ENCODE measurements at regions not wholly inside any gene's neighbourhood (a gene's known extent, or its start where the extent isn't known, plus 50 kb on each side); places are given as distances from the start of the nearest gene placed in this dataset.
"Not testable (repeated sequence)": the region's sequence is repeated elsewhere in the genome, so short reads cannot be mapped to it uniquely, and the experiment has no call there.

- not testable (repeated sequence) for DNase-seq; H3K27me3 ChIP-seq; H3K9me3 ChIP-seq (replicated peaks); H3K36me3 ChIP-seq; H3K4me1 ChIP-seq; H3K4me3 ChIP-seq; H3K27ac ChIP-seq
These were observed 126.9 kb upstream of the SMURF2 start for GRCh38 chr17:64789061-64789445.

DNA sequence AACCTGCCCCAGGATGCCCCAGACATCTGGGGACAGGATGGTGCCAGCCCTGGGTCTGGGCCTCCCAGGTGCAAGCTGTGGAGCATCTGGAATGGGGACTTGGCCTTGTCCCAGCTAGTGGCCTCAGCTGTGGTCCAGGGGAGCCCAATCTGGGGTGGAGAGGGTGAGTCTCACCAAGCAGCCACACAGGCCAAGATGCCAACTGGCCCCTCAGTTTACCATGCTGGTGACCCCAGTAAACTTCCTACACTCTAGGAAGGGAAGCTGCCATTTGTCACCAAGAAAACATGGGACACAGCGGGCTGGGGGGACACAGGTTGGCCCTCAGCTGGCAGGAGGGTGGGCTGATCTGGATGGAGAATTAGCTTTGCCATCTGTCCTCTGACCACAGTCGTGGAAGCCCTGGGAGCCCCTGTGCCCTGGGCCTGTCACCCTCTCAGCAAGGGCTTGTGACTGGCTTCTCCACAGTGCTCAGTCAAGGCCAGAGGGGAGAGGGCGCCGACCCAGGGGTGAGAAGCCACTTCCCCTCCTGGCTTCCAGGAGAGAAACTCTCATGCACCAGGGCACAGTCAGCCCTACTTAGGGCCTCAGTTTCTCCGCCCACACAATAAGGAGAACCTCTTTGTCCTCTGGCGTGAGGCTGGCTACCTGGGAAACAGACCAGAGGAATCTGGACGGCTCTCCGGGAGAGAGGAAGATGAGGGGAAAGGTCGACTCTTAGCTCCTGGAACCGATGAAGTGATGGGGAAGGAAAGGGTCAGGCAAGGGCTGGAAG lies 126.4 kb upstream of the SMURF2 start:
- H3K4me1 ChIP-seq: no peaks in the 10 kb centered on the region
- no peak overlapping the region for H3K27ac ChIP-seq
- no peak for DNase-seq

GRCh38 chr17:64787921-64788271 lies 125.8 kb upstream of the SMURF2 start:
- no peaks in the 10 kb centered on the region for H3K4me1 ChIP-seq
- H3K27ac ChIP-seq: no peak overlapping the region
- no peaks in the 10 kb centered on the region for H3K27me3 ChIP-seq
- H3K36me3 ChIP-seq: no peaks in the 10 kb centered on the region
- H3K4me3 ChIP-seq: no peak overlapping the region
- no peak for DNase-seq
- no peaks in the 10 kb centered on the region for H3K9me3 ChIP-seq (replicated peaks)

More for the DNA sequence above, 126.4 kb upstream of the SMURF2 start:
- Histone ChIP-seq H3K4me3 (no peak overlapping the region), H3K9me3 (replicated peaks) (no peaks in the 10 kb centered on the region), H3K27me3 (no peaks in the 10 kb centered on the region), H3K36me3 (no peaks in the 10 kb centered on the region)

DNA sequence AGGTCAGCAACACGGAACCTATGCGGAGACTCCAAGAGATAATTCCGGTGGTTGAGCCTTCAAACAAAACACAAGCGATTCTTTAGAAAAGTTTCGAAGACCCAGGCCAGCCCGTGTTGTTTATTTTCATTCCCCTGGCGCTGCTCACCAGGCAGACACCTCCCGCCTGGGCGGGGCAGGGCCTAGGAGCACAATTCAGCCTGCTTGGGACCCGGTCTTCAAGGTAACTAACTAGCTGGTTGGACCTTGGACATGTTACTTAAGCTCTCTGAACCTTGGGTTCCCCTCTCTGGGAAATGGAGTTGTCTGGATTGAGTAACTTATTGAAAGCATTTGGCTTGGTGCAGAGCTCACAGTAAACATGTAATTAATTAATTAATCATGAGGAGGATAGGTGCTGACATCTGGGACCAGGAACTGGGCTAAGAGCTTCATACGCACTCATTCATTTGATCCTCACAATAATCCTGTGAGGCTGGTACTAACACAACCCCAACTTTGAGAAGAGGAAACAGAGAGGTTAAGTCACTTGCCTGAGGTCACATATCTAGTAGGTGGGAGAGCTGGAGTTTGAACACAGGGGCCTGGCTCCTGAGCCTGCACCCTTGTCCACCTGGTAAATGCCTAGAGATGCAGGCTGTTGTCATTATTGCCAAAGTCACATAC lies 125.3 kb upstream of the SMURF2 start:
- Histone ChIP-seq H3K9me3 (replicated peaks) (no peaks in the 10 kb centered on the region), H3K27me3 (no peaks in the 10 kb centered on the region), H3K27ac (no peak overlapping the region), H3K4me1 (no peaks in the 10 kb centered on the region), H3K36me3 (no peaks in the 10 kb centered on the region), H3K4me3 (no peak overlapping the region)
- DNase-seq: no peak

DNA sequence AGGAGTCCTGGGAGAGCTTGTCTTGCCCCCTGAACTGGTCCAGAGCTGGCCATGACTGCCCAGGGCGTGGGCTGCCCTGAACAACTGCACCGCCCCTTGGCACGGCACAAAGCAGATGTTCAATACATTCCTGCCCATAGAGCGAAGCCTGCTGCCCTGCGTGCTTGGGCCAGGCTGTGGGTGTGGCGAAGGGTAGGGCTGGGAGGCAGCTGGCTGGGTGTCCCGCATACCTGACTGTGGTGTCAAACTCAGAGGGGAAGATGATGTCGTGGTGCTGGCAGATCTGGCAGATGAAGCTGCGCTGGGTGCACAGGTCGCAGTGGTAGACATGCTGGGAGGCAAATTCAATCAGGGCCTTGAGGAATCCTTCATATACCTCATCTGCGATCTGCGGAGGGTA lies 124.2 kb upstream of the SMURF2 start:
- Histone ChIP-seq H3K36me3 (no peaks in the 10 kb centered on the region), H3K4me3 (no peak overlapping the region), H3K27me3 (no peaks in the 10 kb centered on the region), H3K4me1 (no peaks in the 10 kb centered on the region), H3K27ac (no peak overlapping the region), H3K9me3 (replicated peaks) (no peaks in the 10 kb centered on the region)
- no peak for DNase-seq

DNA sequence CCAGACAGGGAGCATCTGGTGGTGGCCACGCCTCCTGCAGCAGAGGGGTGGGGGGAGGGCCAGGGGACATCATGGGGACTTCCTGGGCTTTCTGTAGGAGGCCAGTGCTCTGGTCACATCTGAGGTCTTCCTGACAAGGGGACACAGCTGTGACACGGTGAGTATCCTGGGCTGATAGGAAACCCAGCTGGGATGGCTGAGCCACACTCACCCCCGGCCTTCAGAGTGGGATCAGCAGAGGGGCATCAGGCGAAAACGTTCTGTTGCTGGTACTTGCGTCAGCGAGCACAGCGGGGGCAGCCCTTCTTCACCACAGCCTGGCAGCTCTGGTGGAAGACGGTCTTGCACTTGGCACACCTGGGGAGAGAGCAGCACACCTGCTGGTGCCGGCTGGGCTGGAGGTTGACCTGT lies 122.9 kb upstream of the SMURF2 start:
- Histone ChIP-seq H3K27me3 (no peaks in the 10 kb centered on the region), H3K4me3 (no peak overlapping the region), H3K36me3 (no peaks in the 10 kb centered on the region), H3K27ac (no peak overlapping the region), H3K9me3 (replicated peaks) (no peaks in the 10 kb centered on the region), H3K4me1 (no peaks in the 10 kb centered on the region)
- DNase-seq: no peak

DNA sequence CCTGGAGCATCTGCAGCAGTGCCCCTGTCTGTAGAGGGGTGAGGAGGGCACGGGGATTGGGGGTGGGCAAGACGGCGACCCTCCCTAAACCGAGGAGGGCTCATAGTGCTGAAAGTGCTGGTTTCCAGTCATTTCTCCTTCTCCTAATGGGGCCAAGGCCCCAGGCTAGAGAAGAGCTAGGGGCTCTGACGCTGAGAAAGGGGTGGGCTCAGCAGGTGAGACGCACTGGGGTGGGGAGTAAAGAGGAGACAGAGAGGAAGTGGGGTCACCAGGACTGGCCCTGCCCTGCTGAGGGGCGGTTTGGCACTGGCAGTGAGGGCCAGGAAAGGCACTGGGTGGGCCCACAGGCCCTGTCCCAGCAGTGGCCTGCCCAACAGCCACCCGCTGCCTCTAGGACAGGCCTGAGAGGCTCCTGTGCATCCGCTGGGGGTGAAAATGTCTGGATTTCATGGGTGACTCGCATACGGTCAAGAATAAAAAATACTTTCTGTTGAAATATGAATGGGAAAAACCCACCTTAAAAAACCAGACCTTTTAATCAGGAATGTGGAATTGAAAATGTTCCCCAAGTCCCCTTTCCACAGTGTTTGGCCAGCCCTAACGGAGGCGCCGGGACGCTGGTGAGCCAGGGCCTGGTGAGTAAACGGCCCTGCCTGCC lies 122.4 kb upstream of the SMURF2 start:
- no peaks in the 10 kb centered on the region for H3K9me3 ChIP-seq (replicated peaks)
- no peak for DNase-seq
- no peaks in the 10 kb centered on the region for H3K27me3 ChIP-seq
- no peak overlapping the region for H3K27ac ChIP-seq
- H3K36me3 ChIP-seq: no peaks in the 10 kb centered on the region
- H3K4me1 ChIP-seq: no peaks in the 10 kb centered on the region
- H3K4me3 ChIP-seq: no peak overlapping the region

DNA sequence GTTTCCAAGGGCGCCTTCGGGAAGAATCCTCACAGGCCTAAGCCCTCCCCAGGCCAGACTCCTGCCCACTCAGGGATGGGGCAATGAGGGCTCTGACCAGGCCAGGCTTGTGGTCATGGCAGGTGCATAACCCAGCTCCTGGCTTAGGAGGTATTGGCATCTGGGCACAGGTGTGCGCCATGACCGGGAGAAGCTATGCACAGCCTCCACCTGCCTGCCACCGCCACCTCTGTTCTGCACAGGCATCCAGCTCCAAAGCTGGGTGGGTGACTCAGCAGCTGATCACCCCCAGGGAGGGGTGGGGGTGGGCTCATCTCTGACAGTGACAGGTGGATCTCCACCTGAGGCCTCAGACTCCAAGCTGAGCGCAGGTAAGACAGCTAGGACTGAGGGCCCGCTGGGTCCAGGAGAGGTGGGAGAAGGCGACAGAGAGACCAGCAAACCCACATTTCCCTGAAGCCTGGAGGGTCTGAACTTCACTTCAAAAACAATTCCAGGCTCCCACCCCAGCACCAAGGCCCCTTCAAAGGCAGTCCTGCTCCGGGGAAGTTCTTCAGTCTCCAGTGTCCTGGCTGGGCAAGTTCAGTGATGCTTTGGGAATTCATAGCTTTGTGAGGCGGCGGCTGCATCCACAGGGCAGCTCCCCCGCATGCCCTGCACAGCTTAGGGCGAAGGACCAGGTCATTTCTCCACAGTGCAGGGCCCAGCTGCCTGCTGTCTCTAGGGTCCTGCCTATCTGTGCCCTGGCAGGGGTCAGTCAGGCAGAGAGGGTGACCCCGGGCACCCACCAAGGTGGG lies 121.6 kb upstream of the SMURF2 start:
- no peaks in the 10 kb centered on the region for H3K36me3 ChIP-seq
- no peak for DNase-seq
- no peaks in the 10 kb centered on the region for H3K9me3 ChIP-seq (replicated peaks)
- H3K27ac ChIP-seq: no peak overlapping the region
- H3K27me3 ChIP-seq: no peaks in the 10 kb centered on the region
- H3K4me3 ChIP-seq: no peak overlapping the region
- no peaks in the 10 kb centered on the region for H3K4me1 ChIP-seq

- DNase-seq: no peak
- Histone ChIP-seq H3K4me1 (no peaks in the 10 kb centered on the region), H3K27me3 (no peaks in the 10 kb centered on the region), H3K9me3 (replicated peaks) (no peaks in the 10 kb centered on the region), H3K4me3 (no peak overlapping the region), H3K27ac (no peak overlapping the region), H3K36me3 (no peaks in the 10 kb centered on the region)
These were observed 120.9 kb upstream of the SMURF2 start for GRCh38 chr17:64783031-64783461.

DNA sequence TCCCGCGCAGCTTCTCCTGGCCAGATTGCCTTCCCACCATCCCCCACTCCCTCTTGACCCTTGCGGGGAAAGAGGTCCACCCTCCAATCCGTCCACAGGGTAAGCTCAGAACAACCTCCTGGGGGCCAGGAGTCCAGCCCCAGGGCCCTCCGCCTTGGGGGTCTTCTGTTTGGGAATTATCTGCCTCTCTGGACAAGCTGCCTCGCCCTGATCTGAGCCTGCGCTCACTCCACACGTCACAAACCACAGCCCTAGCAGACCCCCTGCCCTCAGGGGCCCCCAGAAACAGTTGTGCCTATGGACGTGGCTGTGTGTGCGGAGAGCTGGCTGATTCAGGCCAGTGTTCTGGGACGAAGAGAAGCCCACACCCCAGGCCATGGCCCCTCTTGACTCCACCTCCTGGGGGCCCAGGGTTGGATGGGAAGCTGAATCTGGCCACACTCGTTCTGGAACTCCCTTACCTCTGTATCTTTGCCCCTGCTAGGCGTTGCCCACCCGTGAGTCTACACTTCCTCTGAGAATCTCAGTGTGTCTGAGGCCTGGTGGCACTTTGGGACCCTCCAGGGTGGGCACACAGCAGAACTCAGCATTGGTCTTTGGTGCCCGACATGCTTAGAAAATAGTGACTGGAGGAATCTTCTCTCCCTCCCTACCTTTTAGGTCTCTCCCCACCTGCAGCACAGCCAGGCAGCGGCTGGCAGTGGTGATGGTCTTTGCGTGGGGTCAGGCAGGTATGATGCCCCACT lies 119.9 kb upstream of the SMURF2 start:
- H3K9me3 ChIP-seq (replicated peaks): no peaks in the 10 kb centered on the region
- no peak overlapping the region for H3K4me3 ChIP-seq
- no peaks in the 10 kb centered on the region for H3K36me3 ChIP-seq
- H3K4me1 ChIP-seq: peaks cover 3% of the 10 kb centered on the region; the same call in 1 of the 2 replicates
- H3K27me3 ChIP-seq: no peaks in the 10 kb centered on the region
- DNase-seq: no peak
- no peak overlapping the region for H3K27ac ChIP-seq

DNA sequence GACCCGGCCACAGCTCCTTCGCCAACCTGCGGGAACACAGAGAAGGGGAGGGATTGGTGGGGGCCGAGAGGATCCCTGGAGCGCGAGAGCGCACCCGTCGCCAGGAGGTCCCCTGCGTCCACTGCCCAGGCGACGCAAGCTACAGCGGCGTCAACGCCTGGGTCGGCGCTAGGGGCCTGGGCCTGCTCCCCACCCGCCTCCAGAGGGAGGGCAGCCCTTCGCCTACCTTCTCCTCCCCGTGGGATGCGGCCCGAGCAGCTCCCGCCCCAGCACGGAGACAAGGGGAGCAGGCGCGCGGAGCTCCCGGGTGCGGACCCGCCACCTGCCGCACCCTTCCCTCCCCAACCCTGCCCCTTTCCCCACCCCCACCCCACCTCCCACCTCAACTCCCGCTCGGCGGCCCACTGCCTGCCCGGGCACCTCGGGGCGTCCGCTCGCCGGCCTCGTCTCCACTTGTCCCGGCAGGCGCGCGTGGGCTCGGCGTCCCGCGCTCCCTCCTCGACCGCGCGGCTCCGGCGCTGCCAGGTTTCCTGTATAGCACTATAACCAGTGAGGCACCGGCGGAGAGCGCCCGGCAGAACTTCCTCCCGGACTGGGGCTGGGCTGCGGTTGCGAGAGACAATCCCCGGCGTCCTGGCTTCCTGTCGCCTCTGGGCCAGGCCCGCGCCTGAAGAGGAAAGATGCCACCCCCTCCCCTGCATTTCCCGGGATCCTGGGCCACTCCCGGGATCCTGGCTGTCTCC lies 119.1 kb upstream of the SMURF2 start:
- H3K27ac ChIP-seq: no peak overlapping the region
- H3K9me3 ChIP-seq (replicated peaks): no peaks in the 10 kb centered on the region
- H3K36me3 ChIP-seq: no peaks in the 10 kb centered on the region
- DNase-seq: no peak
- no peak overlapping the region for H3K4me3 ChIP-seq
- peaks cover 6% of the 10 kb centered on the region; the same call in 1 of the 2 replicates for H3K4me1 ChIP-seq
- H3K27me3 ChIP-seq: no peaks in the 10 kb centered on the region

- H3K9me3 ChIP-seq (replicated peaks): no peaks in the 10 kb centered on the region
- no peak for DNase-seq
- no peak overlapping the region for H3K27ac ChIP-seq
- H3K27me3 ChIP-seq: no peaks in the 10 kb centered on the region
- H3K4me1 ChIP-seq: peaks cover 11% of the 10 kb centered on the region; the same call in 1 of the 2 replicates
- H3K4me3 ChIP-seq: no peak overlapping the region
- H3K36me3 ChIP-seq: no peaks in the 10 kb centered on the region
These were observed 118.2 kb upstream of the SMURF2 start for GRCh38 chr17:64780096-64781013.

Measured in SJCRH30 (cell line).